Renal pelvis (tissue), 1 donor: ENCODE measurements at regions not wholly inside any gene's neighbourhood (a gene's known extent, or its start where the extent isn't known, plus 50 kb on each side); places are given as distances from the start of the nearest gene placed in this dataset.
"Not testable (repeated sequence)": the region's sequence is repeated elsewhere in the genome, so short reads cannot be mapped to it uniquely, and the experiment has no call there.

Experiments
- DNase-seq: peaks from one replicate; pipeline ENCODE4 v3.0.0-alpha.2; 2013

DNA sequence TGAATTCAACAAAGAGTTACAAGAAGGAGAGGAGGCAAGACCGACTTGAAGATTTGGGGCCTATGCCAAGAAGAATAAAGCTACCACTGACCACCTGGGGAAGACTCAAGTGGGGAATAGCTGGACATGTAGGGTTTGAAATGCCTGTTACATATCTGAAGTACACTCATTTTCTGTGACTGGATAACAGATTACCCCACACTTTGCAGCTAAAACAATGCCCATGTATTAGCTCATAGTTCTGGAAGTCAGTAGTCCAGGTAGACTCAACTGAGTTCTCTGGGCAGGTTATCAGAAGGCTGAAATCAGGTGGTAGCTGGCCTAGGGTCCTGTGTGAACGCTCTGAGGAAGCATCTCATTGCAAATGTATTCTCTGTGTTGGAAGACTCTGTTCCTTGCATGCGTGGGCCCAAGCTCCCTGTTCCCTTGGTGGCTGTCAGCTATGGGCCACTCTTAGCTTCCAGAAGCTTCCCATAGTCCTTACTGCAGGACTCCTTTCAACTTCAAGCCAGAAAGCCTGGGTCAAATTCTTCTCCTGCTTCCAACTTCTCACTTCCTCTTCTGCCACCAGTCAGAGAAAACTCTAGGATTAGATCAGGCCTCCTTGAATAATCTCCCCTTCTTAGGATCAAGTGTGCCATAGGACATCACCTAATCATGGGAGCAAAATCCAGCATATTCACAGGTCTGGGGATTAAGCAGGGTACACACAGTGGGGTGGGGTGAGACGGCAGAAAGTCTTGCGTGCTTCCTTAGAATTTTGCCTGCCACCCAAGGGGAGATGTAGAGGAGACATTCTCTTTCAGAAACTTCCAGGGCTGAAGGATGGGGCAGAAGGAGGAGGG is 187.8 kb downstream of the SHQ1 start:
- no peak for DNase-seq

DNA sequence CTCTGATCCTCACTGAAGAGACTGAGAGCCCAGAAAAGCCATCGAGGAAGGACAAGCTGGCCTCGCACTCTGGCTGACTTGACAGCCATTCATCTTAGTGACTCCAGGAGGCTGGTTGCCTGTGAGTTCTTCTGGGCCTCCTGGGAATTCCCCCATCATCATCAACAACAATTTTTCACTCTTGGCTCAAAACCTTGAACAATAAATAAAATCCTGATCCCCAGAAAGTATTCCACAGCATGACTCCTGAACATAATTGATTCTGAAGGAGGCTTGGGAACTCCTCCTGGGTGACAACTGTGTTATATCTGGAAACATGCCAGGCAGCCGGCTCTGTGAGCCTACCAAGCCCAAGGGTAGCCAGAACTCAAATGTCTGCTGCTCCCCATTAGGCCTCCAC is 188.6 kb downstream of the SHQ1 start:
- no peak for DNase-seq

DNA sequence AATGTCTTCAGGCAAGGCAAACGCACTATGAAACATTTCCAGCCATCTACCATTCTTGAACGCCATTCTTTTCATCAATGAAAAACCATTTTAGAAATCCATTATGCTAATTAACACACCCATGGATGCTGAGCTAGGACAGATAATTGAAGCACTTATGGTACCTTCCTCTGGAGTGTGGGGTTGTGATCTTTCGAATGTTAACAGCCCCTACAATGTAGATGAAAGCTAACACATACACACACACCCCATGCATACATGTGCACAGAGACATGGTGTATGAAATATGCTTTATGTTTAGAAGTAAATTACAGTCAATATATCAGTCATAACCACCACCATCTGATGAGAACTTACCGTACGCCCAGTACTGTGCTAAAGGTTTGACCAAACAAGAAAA is 189.1 kb downstream of the SHQ1 start:
- DNase-seq, result no peak

DNA sequence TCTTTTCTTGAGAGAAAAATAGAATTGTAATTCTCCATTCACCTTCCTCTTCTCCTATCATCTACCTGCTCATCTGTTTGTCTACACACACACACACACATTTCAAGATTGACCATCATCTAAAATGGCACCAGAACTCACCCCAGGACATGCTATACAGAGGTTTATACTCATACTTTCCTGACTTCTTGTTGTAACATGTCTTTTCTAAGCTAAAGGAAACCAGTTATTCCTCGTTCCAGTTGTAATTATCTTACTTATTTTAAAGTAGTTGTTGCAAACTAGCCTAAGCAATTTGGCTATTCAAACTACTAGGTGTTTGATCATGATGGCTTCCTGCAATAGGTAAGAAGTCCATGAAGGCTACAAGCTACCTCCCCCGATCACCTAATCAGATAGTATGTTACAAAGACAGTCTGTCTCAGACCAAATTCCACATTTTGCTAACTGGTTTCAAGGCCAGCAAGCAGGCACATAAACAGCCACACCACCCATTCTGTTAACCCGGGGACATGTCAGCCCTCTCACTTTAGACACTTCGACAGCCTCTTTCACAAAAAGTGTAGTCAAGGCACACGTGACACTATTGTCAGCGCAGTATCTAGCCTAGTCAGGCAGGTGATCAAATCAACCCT is 189.7 kb downstream of the SHQ1 start:
- no peak for DNase-seq

DNA sequence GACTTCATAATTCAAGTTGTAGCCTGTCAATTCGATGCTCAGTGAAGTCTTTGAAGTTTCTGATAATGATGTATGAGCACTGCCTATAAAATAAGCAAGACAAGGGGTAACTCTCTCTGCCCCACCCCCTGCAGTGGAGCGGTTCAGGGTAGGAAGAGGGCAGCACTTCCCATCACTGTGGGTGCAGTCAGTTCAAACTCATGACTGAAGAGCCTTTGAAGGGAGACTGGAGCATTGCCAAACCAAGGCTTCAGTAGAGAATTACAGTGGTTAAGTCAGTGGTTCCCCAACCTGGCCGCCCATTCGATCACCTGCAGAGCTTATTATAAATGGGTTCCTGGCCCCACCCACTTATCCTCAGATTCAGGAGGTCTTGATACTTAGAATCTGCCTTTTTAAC is 190.6 kb downstream of the SHQ1 start:
- no peak for DNase-seq

DNA sequence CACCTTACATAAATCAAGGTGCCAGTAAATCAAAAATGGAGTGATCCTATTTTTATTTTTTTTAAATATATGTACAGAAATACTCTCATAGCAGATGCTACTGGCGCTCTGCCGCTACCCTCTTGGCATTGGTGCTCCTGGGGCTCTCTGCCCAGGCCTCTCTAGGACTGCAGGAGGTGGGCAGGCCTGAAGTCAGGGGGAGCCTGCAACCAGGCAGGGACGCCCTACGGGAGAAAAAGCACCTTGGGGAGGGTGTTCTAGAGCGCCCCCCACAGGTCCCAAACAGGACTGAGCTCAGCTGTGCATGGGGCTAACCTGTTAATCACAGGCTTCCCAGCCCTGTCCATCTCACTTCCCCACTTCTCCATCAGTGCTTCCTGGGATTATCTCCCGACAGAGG is 192.5 kb downstream of the SHQ1 start:
- DNase-seq, result no peak

DNA sequence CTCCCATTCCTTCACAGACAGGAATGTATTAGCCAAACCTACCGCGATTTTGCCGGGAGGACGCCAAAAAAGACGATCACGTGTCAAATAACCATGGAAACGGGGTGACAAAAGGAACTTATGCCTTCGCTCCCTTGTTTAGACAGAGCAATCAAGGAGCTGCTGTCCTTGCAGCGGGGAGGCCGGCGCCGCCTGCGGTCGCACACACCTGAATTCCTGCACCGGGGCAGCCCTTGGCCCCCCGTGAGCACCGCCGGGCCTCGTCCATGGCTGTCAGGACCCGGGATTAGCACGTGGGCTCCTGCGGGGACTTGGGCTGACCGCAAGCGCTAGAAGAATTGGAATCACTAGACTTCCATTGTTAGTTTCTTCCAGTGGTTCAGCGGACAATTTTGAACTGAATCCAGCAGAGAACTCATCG is 193.1 kb downstream of the SHQ1 start:
- DNase-seq, result peak; percentile 48

DNA sequence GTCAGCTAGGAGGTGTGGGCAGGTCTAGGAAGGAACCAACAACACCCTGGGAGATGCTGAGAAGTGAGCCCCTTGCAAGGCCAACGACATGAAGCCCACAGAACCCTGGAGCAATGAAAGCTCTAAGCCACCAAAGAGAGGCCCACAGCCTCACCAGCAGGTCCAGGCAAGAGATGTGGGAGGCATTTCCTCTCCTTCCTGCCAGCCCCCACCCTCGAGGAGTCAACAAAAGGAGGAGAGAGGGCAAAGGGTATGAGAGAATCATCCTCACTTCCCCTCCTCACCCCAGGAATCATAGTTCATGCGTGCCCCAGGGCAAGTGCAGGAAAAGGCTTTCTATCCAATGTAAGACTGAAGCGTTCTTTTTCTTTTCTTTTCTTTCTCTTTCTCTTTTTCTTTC is 195.8 kb downstream of the SHQ1 start:
- DNase-seq, result no peak

DNA sequence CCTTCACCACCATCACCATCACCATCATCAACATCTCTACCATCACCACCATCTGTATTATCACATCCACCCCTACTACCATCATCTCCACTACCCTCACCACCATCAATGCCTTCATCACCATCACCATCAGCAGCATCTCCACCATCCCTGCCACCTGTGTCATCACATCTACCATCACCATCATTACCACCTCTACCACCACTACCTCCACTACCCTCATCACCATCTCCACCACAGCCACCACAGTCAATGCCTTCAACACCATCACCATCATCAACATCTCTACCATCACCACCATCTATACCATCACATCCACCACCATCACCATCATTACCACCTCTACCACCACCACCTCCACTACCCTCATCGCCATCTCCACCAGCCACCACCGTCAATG is 196.7 kb downstream of the SHQ1 start:
- DNase-seq, result no peak

DNA sequence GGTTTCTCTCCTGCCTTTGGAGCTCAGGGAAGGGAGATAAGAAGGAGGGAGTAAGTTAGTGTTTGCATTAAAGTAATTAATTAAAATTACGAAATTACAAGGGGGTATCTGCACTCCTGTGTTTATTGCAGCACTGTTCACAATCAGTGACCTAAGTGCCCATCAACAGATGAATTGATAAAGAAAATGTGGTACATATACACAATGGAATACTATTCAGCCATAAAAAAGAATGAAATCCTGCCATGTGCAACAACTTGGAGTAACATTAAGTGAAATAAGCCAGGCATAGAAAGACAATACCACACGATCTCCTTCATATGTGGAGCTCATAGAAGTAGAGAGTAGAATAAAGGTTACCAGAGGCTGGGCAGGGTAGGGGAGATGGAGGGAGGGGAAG is 202.0 kb downstream of the SHQ1 start:
- no peak for DNase-seq

DNA sequence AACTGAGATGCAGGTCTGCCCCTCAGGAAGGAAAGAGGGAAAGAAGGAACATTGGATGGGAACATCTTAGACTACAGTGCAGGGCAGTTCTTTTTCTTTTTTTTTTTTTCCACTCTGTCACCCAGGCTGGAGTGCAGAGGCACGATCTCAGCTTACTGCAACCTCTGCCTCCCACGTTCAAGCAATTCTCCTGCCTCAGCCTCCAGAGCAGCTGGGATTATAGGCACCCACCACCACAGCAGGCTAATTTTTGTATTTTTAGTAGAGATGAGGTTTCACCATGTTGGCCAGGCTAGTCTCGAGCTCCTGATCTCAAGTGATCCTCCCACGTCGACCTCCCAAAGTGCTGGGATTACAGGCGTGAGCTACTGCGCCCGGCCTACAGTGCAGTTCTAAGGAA is 204.6 kb downstream of the SHQ1 start:
- DNase-seq, result not testable (repeated sequence)

DNA sequence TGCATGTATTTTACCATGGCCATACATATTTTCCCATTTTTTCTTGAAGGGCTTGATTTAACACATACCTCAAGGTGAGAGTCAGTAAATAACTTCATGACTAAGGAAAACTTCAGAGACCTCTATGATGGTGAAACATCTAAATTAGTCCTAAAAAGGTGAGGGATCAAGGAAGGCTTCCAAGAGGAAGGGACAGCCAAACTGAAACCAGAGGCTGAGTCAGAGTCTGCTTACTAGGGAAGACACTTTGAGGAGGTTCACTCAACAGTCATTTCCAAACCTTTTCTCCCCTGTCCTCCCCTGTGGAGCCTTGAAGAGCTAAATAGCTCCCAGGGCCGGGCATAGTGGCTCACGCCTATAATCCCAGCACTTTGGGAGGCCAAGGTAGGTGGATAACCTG is 206.6 kb downstream of the SHQ1 start:
- no peak for DNase-seq

DNA sequence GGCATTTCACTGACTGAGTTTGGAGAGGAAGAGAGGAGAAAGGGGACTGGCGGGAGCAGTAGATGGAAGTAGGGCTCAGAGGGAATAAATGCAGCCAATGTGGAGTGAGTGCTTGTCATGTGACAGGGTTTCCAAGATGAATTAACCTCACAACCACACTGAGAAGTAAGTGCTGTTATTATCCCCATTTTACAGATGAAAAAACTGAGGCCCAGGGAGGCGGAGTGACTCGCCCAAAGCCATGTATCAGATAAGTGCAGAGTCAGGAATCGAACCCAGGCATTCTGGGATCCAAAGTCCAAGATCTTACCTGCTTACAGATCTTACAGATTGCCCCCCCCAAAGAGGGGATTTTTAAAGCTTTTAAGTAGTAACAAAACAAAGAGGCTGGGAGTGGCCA is 207.2 kb downstream of the SHQ1 start:
- no peak for DNase-seq

DNA sequence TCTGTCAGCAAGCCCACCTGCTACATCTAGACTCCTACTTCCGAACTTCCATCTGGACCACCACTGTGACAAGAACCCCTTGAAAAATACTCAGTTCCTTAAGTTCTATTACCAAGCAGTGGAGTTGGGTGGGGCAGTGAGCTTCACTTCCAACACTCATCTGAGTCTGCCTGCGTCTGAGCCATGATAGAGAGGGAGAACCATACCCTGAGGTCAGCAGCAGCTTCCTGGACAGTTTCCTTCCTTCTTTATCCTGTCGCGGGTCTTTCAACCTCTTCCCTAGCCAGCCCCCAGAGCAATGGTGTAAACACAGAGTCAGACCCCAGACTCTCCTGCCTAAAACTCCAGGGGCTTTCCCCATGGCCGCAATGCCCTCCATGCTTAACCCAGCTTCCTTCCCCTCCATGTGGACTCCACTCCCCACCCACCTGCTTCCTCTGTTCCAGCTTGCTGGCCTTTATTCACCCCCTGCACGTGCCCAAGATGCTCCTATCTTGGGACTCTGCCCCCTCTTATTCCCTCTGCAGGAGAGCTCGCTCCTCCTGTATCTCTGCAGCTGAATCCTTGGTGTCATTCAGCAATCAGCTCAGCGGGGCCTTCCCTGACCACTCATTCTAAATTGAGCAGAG is 211.2 kb downstream of the SHQ1 start:
- no peak for DNase-seq

DNA sequence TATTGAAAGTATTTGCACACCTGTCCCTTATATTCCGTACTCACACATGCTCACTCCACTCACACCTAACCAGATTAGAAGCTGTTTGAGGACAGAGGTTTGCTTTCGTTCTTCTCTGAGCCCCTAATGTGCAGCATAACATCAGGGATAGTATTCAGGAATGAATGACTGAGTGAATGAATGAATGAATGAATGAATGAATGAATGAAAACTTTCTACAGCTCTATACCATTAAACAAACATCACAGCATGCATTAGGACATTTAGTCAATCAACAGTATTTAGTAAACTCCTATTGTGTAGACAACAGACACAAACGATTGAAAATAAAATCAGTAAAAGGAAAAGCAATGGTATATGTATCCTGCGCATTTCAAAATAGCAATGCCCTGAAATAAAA is 212.7 kb downstream of the SHQ1 start:
- DNase-seq, result no peak

DNA sequence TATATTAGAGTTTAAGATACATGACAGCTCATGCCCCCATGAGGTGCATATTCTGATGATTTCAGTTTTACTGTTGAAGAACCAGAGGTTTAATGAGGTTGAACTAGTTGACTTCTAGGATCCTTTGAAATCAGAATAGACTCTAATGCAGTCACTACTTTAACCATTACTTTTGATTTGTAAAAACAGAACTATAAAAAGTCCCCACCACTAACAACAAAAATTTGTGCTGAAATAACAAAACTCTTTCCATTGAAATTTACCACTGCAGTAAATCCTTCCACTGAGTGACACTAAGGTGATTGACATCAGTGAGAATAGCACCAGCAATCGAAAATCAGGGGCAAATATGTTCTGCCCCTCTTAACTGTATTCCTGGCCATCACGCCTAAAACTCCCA is 214.1 kb downstream of the SHQ1 start:
- no peak for DNase-seq

DNA sequence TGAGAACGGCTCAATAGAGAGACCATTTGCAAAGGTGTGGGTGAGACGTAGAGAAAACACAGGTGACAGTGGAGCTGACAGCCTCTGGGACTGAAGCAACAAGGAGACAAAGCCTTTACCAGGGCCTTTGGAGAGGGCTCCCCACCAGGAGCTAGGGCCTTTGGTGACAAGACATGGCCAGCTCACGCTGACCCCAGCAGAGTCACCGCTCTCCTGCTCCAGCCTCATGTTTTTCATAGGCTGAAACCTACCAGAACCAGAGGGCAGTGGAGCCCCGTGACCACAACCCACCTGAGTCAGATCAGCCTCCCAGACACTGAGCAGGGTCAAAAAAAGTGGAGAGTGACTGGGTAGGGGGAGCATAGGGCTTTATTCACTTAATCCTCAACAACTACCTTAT is 214.7 kb downstream of the SHQ1 start:
- no peak for DNase-seq

DNA sequence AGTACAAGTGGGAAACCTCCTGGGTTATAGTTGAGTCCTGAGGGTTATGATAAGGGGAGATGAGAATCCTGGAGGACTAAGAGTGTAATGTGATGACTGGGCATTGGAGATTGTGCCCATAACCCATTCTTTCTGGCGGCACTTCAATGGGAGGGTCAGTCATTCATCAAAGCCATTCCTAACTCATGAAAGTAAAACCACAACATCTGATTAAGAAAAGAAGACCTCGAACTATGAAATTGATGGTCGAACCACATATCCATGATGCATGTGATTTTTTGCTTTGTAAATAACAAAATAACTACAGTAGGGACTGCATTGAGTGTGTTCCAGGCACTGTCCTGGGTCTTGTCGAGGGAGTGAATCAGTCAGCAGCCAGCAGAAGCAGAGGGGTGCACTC is 215.1 kb downstream of the SHQ1 start:
- no peak for DNase-seq

DNA sequence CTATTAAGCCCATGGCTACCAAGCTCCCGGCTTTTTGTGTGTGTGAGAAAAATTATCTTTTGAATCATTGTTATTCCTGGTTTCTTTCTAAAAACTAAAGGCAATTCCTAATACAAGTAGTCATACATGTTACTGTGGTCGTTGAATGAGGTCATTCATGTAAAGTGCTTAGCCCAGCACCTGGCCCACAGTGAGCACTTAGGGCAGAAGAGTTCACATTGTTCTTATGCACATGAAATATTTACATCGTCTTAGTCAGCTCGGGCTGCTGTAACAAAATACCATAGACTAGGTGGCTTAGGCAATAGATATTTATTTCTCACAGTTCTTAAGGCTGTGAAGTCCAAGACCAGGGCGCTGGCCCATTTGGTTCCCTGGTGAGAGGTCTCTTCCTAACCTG is 216.1 kb downstream of the SHQ1 start:
- DNase-seq, result no peak

DNA sequence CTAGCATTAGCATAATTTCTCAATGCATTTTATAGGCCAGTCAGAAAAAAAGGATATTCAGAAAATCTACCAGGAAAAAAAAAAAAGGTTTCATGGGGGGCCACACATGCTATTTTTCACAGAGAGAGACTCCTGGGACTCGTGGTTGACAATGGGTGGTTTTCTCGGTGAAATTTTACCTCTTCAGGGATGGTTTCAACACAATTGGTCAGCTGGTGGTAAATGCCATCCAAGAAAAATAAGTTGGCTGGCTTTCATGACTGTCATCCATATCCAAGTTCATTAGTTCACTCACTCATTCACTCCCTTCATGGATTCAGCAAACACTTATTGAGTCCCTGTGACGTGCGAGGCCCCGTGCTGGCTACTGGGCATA is 217.3 kb downstream of the SHQ1 start:
- DNase-seq, result no peak

DNA sequence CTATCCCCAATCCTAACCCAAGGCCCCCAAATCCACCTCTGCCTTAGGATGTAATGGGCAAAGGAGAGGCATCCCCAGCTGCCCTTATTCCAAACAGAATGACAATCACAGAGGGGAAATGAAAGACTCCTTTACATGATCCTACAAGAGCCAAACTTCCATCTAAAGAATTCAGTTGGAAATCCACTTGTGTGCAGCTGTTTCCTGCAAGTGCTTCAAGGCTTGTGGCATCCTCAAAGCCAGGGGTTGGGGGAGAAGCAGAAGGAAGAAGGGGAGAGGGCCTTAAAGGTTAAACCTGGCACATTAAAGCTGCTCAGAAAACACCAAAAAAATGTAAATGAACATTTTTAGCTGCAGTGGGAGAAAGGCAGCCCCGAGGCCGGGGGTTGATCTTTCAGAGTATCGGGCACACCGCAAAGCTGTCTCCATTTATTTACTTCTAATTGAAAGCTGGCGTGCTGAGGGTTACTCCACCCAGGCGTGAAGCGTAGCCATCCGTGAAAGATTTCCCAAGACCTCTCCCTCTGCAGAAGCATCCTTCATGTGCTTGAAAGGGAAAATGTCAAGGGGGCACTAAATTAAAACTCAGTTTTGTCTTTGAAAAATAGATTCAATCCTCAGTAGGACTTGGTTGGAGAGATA is 217.8 kb downstream of the SHQ1 start:
- DNase-seq, result peak; percentile 71

DNA sequence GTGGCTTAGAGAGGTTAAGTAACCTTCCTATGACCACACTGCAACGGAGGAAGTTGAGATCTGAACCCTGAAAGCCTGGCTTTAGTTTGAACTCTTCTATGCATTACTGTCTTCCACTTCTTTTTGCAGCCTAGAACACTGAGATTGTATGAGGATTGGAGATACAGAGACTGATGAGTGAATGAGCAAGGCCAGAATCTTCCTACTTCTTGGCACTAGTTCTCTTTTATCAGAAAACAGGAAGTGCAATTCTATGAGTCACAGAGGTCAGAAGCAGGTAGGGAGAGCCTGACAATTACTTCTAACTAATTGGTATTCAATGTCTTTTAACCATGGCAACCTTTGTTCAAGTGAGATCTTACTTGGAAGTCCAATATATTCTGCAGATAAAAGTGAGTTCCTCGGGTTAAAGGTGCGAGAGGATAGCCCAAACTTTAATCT is 219.0 kb downstream of the SHQ1 start:
- DNase-seq, result no peak

DNA sequence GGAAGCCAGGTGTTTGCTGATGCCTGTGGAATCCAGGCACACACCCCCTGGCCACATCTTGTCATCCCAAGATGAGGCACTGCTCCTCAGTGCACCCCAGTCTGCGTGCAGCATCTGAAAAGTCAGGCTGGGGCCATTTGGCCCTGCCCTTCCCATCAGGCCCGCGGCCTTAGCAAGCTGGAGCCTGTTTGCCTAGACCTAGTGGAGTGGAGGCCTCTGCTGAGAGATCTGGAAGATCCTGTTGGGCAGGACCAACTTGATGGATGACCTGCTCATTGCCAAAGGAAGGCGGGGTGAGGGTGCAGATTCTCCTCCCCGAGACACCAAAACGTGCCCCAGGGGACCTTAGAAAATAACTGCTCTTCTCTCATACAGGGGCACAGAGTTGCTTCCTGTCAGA is 220.2 kb downstream of the SHQ1 start:
- no peak for DNase-seq
